NCI-H2227 treated with DMSO at 0.1 percent for 48 hours (cell line): ENCODE measurements at regions not wholly inside any gene's neighbourhood (a gene's known extent, or its start where the extent isn't known, plus 50 kb on each side); places are given as distances from the start of the nearest gene placed in this dataset.
A peak's percentile ranks its signal among the peaks of the same experiment; 100 is the strongest.
"Not testable (repeated sequence)": the region's sequence is repeated elsewhere in the genome, so short reads cannot be mapped to it uniquely, and the experiment has no call there.

Source experiments
- DNase-seq: peaks from one replicate; lab custom pipeline; 2025; lab: John Stamatoyannopoulos, UW

- no peak for DNase-seq
Measured at GRCh38 chr1:203401199-203401877, 50.4 kb upstream of the FMOD start.

DNA sequence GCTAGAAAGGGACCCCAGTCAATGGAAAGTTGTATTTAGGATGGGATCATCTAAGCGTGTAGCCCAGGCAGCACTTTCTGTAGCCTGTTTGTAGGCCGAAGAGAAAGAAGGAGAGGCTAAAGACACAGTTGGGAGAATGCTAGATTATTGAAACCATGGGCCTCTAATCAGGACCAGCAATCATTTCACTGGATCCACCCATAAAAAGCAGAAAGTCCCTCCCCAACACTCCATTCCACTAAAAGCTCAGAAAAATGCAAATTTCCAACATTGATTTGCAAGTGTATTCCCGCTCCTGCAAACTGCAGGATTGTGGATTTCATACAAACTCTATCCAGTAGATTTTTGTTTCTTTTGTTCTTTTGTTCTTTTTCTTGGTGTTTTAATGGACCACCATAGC, 51.2 kb upstream of the FMOD start:
- no peak for DNase-seq

- no peak for DNase-seq
Measured at GRCh38 chr1:203402629-203403337, 51.9 kb upstream of the FMOD start.

- no peak for DNase-seq
Measured at GRCh38 chr1:203403586-203403985, 52.7 kb upstream of the FMOD start.

- no peak for DNase-seq
Measured at GRCh38 chr1:203404546-203404945, 53.6 kb upstream of the FMOD start.

GRCh38 chr1:203405703-203406438, 54.9 kb upstream of the FMOD start:
- no peak for DNase-seq

DNA sequence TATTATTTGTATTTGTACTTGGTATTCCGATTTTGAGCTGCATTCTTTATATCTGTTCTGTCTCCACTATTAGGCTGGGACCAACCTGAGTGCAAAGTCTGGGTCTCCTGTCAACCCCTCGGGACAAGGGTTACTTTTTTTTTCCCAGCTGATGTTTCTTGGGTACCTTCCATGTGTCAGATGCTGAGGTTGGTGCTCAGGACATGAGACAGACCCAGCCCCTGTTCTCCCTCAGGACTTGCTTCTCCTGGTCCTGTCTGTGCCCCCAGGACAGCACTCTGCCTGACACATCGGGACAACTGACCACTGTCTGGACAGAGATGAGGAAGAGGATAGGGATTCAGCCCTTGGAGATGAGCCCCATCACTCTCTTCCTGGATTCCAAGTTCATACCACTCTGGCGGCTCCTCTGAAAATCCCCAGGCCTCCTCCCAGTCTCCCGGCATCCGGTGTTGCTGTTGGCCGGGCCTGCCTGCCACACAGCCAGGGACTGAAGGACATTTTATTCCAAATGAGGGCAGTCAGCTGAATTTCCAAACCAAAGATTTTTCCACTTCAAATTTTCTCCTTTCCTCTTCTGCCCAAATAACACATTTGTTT, 55.6 kb upstream of the FMOD start:
- no peak for DNase-seq

GRCh38 chr1:203407296-203407695, 56.4 kb upstream of the FMOD start:
- no peak for DNase-seq

DNA sequence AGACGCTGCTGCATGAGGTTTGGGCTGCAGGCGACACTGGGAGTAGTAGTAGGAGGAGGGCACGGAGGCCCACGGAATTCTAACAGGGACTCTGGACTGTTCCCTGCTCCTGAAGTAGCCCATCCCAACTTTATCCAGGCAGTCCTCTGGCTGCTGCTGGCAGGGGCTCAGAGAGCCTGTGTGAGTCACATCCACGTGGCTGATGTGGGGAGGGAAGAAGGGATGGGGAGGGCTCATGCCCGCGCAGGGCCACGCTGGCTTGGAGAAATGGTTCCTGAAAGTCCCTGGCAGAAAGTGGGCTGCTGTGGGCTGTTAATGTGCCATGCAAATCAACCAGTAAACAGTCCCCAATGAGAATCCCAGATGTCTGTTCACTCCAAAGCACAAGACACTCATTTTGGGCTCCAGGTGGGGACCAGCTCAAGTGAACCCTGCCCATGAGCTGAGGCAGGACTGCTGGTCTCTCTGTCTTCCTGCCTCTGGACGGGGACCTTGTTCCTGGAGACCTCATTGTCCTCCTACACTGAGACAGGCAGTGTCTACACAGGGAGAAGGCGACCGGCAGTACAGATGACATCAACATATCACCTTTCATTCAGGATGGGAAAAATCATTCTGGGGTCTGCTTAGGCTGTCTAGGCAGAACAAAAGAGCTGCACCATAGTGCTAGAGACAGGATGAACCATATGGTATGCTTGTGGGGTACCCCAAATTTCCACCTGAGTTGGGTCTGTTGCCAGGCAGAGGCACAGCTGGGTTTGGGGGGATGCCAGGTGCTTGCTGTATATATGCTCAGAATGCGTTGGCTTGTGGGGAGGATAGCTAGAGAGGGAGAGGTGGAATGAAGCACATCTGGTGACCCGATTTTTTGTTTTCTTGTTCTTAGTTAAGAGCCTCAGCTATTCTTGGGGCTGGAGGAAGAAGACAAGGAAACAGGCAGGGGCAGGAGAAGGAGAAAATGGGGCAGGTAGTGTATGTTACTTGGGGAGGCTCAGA, 57.9 kb upstream of the FMOD start:
- no peak for DNase-seq

GRCh38 chr1:203410182-203410900, 59.4 kb upstream of the FMOD start:
- no peak for DNase-seq

GRCh38 chr1:203411431-203411830, 60.5 kb upstream of the FMOD start:
- DNase-seq, result not testable (repeated sequence)

GRCh38 chr1:203419558-203419957, 56.0 kb upstream of the PRELP start:
- DNase-seq, result no peak

DNA sequence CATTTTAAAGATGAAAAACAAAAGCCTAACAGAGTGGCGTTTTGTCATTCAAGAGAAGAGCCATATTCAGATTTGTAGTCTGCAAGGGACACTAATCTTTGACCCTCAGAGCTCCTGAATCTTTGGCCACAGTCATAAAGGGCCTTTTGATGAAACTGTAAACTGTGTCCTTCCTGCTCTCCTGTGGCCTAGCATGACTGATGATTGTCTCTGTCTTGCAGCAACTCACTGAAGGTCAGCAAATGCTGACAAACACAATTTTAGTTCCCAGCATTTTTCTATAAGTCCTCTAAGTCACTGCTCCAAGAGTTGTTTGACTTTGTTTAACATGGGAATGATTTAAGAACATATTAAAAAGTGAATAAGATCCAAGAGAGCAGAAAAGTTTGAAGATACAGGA, 55.3 kb upstream of the PRELP start:
- no peak for DNase-seq

DNA sequence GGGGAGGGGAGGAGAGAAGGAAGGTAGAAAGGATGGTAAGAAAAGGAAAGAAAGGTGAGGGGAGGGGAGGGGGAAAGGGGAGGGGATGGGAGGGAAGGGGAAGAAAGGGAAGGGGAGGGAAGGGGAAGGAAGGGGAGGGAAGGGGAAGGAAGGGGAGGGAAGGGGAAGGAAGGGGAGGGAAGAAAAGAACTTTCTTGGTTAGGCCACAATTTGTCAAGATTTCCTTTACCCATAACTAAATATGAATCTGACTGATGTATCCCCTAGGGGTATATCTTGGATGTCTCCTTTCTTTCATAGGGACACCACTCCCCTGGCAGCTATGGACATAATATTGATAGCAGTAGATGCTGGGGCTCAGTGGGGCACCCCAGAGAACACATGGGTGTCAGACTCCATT, 54.4 kb upstream of the PRELP start:
- no peak for DNase-seq

GRCh38 chr1:203422116-203422515, 53.5 kb upstream of the PRELP start:
- no peak for DNase-seq

DNA sequence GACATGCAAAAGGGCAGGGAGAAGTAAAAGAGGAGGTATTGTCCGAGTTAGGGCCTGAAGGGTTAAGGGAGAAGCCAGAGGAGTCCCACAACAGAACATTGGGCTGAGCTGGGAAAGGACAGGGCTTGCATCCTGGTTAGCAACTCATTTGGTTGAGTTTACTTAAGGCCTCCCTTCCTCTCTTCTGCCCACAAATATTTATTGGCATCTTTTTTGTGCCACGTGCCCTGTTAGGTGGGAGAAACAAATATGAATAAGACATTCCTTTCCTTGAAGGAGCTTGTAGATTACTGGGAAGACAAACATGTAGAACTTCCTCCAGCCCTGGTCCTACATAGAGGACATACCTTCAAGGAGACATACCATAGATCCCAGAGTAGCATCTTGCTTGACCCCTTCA, 53.0 kb upstream of the PRELP start:
- DNase-seq, result no peak

DNA sequence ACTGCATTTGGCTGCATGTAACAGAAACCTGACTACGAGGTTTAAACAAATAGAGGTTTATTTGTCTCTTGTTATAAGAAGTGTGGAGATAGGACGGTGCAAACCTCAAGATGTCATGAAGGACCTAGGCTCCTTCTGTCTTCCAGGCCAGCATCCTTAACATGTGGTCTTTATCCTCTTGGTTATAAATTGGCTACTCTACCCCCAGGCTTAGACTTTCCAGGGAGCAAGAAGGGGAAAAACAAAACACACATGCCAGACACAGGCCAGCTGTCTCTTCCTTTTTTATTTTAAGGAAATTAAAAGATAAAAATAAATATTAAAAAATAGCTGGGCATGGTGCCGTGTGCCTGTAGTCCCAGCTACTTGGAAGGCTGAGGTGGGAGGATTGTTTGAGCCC, 51.3 kb upstream of the PRELP start:
- DNase-seq, result no peak

DNA sequence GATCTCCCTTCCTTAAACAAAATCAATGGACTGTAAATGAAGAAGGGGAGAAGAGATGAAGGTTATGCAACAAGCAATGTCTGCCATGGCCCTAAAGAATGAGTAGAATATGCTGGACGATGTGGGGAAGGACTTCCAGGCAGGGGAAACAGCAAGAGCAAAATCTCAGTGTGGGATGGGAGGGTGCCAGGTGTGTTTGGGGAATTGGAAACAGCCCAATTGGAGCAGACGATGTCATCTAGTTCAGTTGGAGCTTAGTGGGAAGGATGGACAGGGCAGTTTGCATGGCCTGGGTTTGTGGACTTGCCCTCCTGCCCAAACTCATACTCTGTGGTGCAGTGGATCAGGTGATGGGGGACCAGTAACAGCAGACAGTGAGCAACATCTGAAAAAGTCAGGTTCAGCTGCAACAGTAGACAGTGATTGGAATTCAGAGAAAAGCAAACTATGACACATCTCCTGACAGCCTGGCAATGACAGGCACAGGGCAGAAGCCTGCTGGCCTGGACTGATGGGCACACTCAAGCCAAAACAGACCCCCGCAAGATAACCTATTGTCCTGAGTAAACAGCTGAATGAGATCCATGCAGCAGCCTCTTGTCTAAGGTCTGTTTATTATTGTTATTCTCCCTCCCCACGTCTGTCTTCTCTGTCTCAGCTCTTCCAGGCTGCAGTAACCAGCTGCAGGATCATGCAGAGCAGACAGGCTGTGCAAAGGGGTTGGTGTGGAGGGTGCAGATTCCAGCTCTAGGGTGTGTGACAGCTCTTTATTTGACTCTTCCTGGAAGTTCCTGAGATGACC, 50.5 kb upstream of the PRELP start:
- peak; percentile 11 for DNase-seq

GRCh38 chr1:203425663-203425975, 50.0 kb upstream of the PRELP start:
- no peak for DNase-seq
